ENCODE measurements at regions not wholly inside any gene's neighbourhood (a gene's known extent, or its start where the extent isn't known, plus 50 kb on each side); places are given as distances from the start of the nearest gene placed in this dataset.

- no peak overlapping the region for H3K27ac ChIP-seq
- TF ChIP-seq ZFX (IDR thresholded peaks at IDR 0.05), result no peak
- TF ChIP-seq, protein P1, sequence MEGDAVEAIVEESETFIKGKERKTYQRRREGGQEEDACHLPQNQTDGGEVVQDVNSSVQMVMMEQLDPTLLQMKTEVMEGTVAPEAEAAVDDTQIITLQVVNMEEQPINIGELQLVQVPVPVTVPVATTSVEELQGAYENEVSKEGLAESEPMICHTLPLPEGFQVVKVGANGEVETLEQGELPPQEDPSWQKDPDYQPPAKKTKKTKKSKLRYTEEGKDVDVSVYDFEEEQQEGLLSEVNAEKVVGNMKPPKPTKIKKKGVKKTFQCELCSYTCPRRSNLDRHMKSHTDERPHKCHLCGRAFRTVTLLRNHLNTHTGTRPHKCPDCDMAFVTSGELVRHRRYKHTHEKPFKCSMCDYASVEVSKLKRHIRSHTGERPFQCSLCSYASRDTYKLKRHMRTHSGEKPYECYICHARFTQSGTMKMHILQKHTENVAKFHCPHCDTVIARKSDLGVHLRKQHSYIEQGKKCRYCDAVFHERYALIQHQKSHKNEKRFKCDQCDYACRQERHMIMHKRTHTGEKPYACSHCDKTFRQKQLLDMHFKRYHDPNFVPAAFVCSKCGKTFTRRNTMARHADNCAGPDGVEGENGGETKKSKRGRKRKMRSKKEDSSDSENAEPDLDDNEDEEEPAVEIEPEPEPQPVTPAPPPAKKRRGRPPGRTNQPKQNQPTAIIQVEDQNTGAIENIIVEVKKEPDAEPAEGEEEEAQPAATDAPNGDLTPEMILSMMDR (conservative IDR thresholded peaks at IDR 0.05), result no peak
Measured at GRCh38 chrX:138408101-138408500, 303.4 kb downstream of the FGF13 start.

- TF ChIP-seq ZFX (IDR thresholded peaks at IDR 0.05), result no peak
- TF ChIP-seq, protein P1 (conservative IDR thresholded peaks at IDR 0.05), result no peak
- no peak overlapping the region for H3K27ac ChIP-seq
Measured at GRCh38 chrX:138411048-138411447, 300.5 kb downstream of the FGF13 start.

All from C4-2B (cell line).